Mammary epithelial cell (primary cell): ENCODE measurements at regions not wholly inside any gene's neighbourhood (a gene's known extent, or its start where the extent isn't known, plus 50 kb on each side); places are given as distances from the start of the nearest gene placed in this dataset.
"Not testable (repeated sequence)": the region's sequence is repeated elsewhere in the genome, so short reads cannot be mapped to it uniquely, and the experiment has no call there.

Experiments
- EZH2 ChIP-seq: IDR thresholded peaks from 2 replicates; pipeline ENCODE4 v1.6.1; 2012; ENCODE audit warnings: low read length, inconsistent platforms, borderline replicate concordance
- TF ChIP-seq, protein P1 (sequence below), 2 donors: IDR thresholded peaks in 1 of 2; conservative IDR thresholded peaks in 1 of 2; 2 replicates each; pipeline ENCODE4 v1.5.1; 2011 to 2012; ENCODE audit warnings: inconsistent platforms in 2 of 2, low read length in 2 of 2, mild to moderate bottlenecking in 2 of 2, control low read depth in 1 of 2, low read depth in 1 of 2; ENCODE audit not compliant: insufficient read depth in 1 of 2; ENCODE audit errors: extremely low read depth in 1 of 2

DNA sequence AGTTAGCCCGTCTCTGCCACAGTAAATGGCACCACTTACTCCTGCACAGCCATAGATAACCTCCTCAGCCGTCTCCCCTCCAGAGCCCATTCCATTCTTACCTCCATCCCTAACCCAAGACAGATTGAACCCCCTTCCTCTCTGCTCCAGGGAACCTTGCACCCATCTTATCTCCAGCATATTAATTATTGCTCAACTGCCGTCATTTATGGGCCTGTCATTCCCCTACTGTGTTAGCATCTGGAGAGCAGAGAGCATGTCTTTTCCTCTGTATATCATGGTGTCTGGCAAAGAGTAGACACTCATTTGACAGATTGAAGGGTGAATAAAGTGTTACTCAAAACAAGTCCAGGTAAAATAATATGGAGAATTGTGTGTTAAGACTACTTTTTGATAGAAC is 270.0 kb downstream of the CEP170 start:
- TF ChIP-seq, protein P1, sequence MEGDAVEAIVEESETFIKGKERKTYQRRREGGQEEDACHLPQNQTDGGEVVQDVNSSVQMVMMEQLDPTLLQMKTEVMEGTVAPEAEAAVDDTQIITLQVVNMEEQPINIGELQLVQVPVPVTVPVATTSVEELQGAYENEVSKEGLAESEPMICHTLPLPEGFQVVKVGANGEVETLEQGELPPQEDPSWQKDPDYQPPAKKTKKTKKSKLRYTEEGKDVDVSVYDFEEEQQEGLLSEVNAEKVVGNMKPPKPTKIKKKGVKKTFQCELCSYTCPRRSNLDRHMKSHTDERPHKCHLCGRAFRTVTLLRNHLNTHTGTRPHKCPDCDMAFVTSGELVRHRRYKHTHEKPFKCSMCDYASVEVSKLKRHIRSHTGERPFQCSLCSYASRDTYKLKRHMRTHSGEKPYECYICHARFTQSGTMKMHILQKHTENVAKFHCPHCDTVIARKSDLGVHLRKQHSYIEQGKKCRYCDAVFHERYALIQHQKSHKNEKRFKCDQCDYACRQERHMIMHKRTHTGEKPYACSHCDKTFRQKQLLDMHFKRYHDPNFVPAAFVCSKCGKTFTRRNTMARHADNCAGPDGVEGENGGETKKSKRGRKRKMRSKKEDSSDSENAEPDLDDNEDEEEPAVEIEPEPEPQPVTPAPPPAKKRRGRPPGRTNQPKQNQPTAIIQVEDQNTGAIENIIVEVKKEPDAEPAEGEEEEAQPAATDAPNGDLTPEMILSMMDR (conservative IDR thresholded peaks at IDR 0.05 in 1 of 2, IDR thresholded peaks at IDR 0.05 in 1 of 2; ENCODE audit: extremely low read depth in 1 of 2, insufficient read depth in 1 of 2, low read depth in 1 of 2, low read length in 2 of 2), result not testable (repeated sequence)
- TF ChIP-seq EZH2, result not testable (repeated sequence)
